ENCODE measurements at regions not wholly inside any gene's neighbourhood (a gene's known extent, or its start where the extent isn't known, plus 50 kb on each side); places are given as distances from the start of the nearest gene placed in this dataset.

GRCh38 chr10:107931808-107932207, 767.3 kb upstream of the SORCS1 start:
- DNase-seq (ENCODE audit: low spot score), result no peak

GRCh38 chr10:107930037-107930436, 765.5 kb upstream of the SORCS1 start:
- no peak for DNase-seq (ENCODE audit: low spot score)

GRCh38 chr10:107924458-107924857, 760.0 kb upstream of the SORCS1 start:
- no peak for DNase-seq (ENCODE audit: low spot score)

- DNase-seq (ENCODE audit: low spot score), result no peak
Observed at GRCh38 chr10:107919626-107920235, 755.2 kb upstream of the SORCS1 start.

GRCh38 chr10:107918171-107918570, 753.7 kb upstream of the SORCS1 start:
- no peak for DNase-seq (ENCODE audit: low spot score)

GRCh38 chr10:107915215-107915610, 750.7 kb upstream of the SORCS1 start:
- no peak for DNase-seq (ENCODE audit: low spot score)

- DNase-seq (ENCODE audit: low spot score), result no peak
Observed at GRCh38 chr10:107914450-107915214, 750.1 kb upstream of the SORCS1 start.

- DNase-seq (ENCODE audit: low spot score), result no peak
Observed at GRCh38 chr10:107913317-107914294, 749.1 kb upstream of the SORCS1 start.

- DNase-seq (ENCODE audit: low spot score), result no peak
Observed at GRCh38 chr10:107901076-107901475, 736.6 kb upstream of the SORCS1 start.

GRCh38 chr10:107900131-107900530, 735.6 kb upstream of the SORCS1 start:
- DNase-seq (ENCODE audit: low spot score), result no peak

- no peak for DNase-seq (ENCODE audit: low spot score)
Observed at GRCh38 chr10:107899502-107900062, 735.1 kb upstream of the SORCS1 start.

GRCh38 chr10:107899075-107899474, 734.6 kb upstream of the SORCS1 start:
- no peak for DNase-seq (ENCODE audit: low spot score)

GRCh38 chr10:107898392-107898791, 733.9 kb upstream of the SORCS1 start:
- no peak for DNase-seq (ENCODE audit: low spot score)

GRCh38 chr10:107894516-107894915, 730.0 kb upstream of the SORCS1 start:
- DNase-seq (ENCODE audit: low spot score), result no peak

GRCh38 chr10:107889105-107889504, 724.6 kb upstream of the SORCS1 start:
- DNase-seq (ENCODE audit: low spot score), result no peak

- DNase-seq (ENCODE audit: low spot score), result no peak
Observed at GRCh38 chr10:107880185-107880584, 715.7 kb upstream of the SORCS1 start.

- no peak for DNase-seq (ENCODE audit: low spot score)
Observed at GRCh38 chr10:107873007-107873406, 708.5 kb upstream of the SORCS1 start.

GRCh38 chr10:107865691-107866090, 701.2 kb upstream of the SORCS1 start:
- no peak for DNase-seq (ENCODE audit: low spot score)

GRCh38 chr10:107859065-107859464, 694.6 kb upstream of the SORCS1 start:
- DNase-seq (ENCODE audit: low spot score), result no peak

- no peak for DNase-seq (ENCODE audit: low spot score)
Observed at GRCh38 chr10:107856047-107856315, 691.5 kb upstream of the SORCS1 start.

- no peak for DNase-seq (ENCODE audit: low spot score)
Observed at GRCh38 chr10:107855301-107856046, 691.0 kb upstream of the SORCS1 start.

All from mucosa of gallbladder (tissue), 1 donor.